A549 (cell line): ENCODE measurements at regions not wholly inside any gene's neighbourhood (a gene's known extent, or its start where the extent isn't known, plus 50 kb on each side); places are given as distances from the start of the nearest gene placed in this dataset.

Experiments
- BHLHE40 ChIP-seq: IDR thresholded peaks from 2 replicates; pipeline ENCODE4 v1.6.1; 2012; ENCODE audit warnings: low read depth, low read length, inconsistent platforms
- EP300 ChIP-seq, 2 experiments: fragments of >200 bp; sonication (Bioruptor Twin); formaldehyde crosslinking; IDR thresholded peaks; 2 replicates in 1 of 2; 3 replicates in 1 of 2; pipeline ENCODE4 v1.6.1; 2016 to 2017
- ESRRA ChIP-seq: fragments of 150-350 bp; IDR thresholded peaks from 2 replicates; pipeline ENCODE4 v1.6.1; 2014; ENCODE audit warnings: mild to moderate bottlenecking, low read length, borderline replicate concordance
- MYC ChIP-seq: IDR thresholded peaks from 2 replicates; pipeline ENCODE4 v1.6.1; 2012; ENCODE audit warnings: mild to moderate bottlenecking, inconsistent platforms, low read length, improper control_type of control experiment, borderline replicate concordance
- NR3C1 ChIP-seq: fragments of >200 bp; sonication (Bioruptor Twin); formaldehyde crosslinking; IDR thresholded peaks from 3 replicates; pipeline ENCODE4 v1.6.1; 2017
- POLR2A ChIP-seq: IDR thresholded peaks from 2 replicates; pipeline ENCODE4 v1.6.1; 2012; ENCODE audit warnings: mild to moderate bottlenecking, low read length
- RAD21 ChIP-seq, 2 experiments: fragments of >200 bp in 1 of 2; sonication (Bioruptor Twin) in 1 of 2; formaldehyde crosslinking in 1 of 2; IDR thresholded peaks in 1 of 2; conservative IDR thresholded peaks in 1 of 2; 2 replicates in 1 of 2; 3 replicates in 1 of 2; pipeline ENCODE4 v1.6.1; 2012 to 2018; ENCODE audit warnings: inconsistent platforms in 1 of 2
- RCOR1 ChIP-seq: fragments of 150-350 bp; IDR thresholded peaks from 2 replicates; pipeline ENCODE4 v1.6.1; 2014; ENCODE audit warnings: antibody characterized with exemption, low read length, low read depth
- RFX5 ChIP-seq: fragments of 450-650 bp; IDR thresholded peaks from 2 replicates; pipeline ENCODE4 v1.7.1; 2014; ENCODE audit warnings: antibody characterized with exemption, mild to moderate bottlenecking, moderate library complexity
- TF ChIP-seq, protein P1 (sequence below): fragments of >200 bp; sonication (Bioruptor Twin); formaldehyde crosslinking; IDR thresholded peaks from 3 replicates; pipeline ENCODE4 v1.5.1; 2016
- TF ChIP-seq, protein P2 (sequence below): IDR thresholded peaks from 2 replicates; pipeline ENCODE4 v1.6.1; 2012; ENCODE audit warnings: low read depth, borderline replicate concordance
- TF ChIP-seq, protein P3 (sequence below): fragments of 450-650 bp; IDR thresholded peaks from 2 replicates; pipeline ENCODE4 v1.6.1; 2014; ENCODE audit warnings: antibody characterized with exemption
- TF ChIP-seq, protein P4 (sequence below): fragments of 200-600 bp; sonication (generic); IDR thresholded peaks from 2 replicates; pipeline ENCODE4 v1.6.1; 2016; ENCODE audit warnings: antibody characterized with exemption, mild to moderate bottlenecking, moderate library complexity

DNA sequence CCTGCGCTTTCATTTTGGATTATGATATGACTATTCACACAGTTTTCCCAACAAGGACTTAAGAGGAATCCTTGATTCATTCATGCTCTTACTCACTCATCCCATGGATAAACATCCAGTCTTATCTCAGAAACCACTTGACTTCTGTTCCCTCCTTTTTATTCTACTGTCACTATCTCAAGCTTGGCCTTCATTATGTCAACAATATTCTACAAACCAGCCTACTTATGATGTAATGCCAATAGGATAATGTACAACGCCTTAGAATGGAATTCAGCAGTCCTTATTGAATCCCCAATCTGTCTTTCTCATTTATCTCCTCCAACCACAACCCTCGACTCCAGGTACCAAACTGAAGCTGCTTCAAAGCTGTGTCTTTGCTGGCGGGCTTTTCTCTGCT lies 448.5 kb downstream of the PDZRN4 start:
- TF ChIP-seq, protein P1, sequence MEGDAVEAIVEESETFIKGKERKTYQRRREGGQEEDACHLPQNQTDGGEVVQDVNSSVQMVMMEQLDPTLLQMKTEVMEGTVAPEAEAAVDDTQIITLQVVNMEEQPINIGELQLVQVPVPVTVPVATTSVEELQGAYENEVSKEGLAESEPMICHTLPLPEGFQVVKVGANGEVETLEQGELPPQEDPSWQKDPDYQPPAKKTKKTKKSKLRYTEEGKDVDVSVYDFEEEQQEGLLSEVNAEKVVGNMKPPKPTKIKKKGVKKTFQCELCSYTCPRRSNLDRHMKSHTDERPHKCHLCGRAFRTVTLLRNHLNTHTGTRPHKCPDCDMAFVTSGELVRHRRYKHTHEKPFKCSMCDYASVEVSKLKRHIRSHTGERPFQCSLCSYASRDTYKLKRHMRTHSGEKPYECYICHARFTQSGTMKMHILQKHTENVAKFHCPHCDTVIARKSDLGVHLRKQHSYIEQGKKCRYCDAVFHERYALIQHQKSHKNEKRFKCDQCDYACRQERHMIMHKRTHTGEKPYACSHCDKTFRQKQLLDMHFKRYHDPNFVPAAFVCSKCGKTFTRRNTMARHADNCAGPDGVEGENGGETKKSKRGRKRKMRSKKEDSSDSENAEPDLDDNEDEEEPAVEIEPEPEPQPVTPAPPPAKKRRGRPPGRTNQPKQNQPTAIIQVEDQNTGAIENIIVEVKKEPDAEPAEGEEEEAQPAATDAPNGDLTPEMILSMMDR, result no peak
- TF ChIP-seq, protein P2, sequence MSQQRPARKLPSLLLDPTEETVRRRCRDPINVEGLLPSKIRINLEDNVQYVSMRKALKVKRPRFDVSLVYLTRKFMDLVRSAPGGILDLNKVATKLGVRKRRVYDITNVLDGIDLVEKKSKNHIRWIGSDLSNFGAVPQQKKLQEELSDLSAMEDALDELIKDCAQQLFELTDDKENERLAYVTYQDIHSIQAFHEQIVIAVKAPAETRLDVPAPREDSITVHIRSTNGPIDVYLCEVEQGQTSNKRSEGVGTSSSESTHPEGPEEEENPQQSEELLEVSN, result no peak
- TF ChIP-seq RAD21 (conservative IDR thresholded peaks at IDR 0.05 in 1 of 2, IDR thresholded peaks at IDR 0.05 in 1 of 2), result no peak
- TF ChIP-seq BHLHE40, result no peak
- TF ChIP-seq, protein P3, sequence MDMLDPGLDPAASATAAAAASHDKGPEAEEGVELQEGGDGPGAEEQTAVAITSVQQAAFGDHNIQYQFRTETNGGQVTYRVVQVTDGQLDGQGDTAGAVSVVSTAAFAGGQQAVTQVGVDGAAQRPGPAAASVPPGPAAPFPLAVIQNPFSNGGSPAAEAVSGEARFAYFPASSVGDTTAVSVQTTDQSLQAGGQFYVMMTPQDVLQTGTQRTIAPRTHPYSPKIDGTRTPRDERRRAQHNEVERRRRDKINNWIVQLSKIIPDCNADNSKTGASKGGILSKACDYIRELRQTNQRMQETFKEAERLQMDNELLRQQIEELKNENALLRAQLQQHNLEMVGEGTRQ, result no peak
- no peak for TF ChIP-seq EP300 (IDR thresholded peaks at IDR 0.05)
- TF ChIP-seq ESRRA, result no peak
- TF ChIP-seq POLR2A, result no peak
- TF ChIP-seq NR3C1, result no peak
- TF ChIP-seq, protein P4, sequence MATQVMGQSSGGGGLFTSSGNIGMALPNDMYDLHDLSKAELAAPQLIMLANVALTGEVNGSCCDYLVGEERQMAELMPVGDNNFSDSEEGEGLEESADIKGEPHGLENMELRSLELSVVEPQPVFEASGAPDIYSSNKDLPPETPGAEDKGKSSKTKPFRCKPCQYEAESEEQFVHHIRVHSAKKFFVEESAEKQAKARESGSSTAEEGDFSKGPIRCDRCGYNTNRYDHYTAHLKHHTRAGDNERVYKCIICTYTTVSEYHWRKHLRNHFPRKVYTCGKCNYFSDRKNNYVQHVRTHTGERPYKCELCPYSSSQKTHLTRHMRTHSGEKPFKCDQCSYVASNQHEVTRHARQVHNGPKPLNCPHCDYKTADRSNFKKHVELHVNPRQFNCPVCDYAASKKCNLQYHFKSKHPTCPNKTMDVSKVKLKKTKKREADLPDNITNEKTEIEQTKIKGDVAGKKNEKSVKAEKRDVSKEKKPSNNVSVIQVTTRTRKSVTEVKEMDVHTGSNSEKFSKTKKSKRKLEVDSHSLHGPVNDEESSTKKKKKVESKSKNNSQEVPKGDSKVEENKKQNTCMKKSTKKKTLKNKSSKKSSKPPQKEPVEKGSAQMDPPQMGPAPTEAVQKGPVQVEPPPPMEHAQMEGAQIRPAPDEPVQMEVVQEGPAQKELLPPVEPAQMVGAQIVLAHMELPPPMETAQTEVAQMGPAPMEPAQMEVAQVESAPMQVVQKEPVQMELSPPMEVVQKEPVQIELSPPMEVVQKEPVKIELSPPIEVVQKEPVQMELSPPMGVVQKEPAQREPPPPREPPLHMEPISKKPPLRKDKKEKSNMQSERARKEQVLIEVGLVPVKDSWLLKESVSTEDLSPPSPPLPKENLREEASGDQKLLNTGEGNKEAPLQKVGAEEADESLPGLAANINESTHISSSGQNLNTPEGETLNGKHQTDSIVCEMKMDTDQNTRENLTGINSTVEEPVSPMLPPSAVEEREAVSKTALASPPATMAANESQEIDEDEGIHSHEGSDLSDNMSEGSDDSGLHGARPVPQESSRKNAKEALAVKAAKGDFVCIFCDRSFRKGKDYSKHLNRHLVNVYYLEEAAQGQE, result no peak
- no peak for TF ChIP-seq RCOR1
- no peak for TF ChIP-seq MYC
- TF ChIP-seq RFX5, result no peak
